H1 (cell line): ENCODE measurements at regions not wholly inside any gene's neighbourhood (a gene's known extent, or its start where the extent isn't known, plus 50 kb on each side); places are given as distances from the start of the nearest gene placed in this dataset.

Experiments used
- ATF2 ChIP-seq: IDR thresholded peaks from 2 replicates; pipeline ENCODE4 v1.6.1; 2012; ENCODE audit warnings: low read length, inconsistent platforms
- ATF3 ChIP-seq: IDR thresholded peaks from 2 replicates; pipeline ENCODE4 v1.6.1; 2011; ENCODE audit warnings: low read depth, mild to moderate bottlenecking, low read length; ENCODE audit not compliant: insufficient read depth
- CEBPB ChIP-seq: IDR thresholded peaks from 2 replicates; pipeline ENCODE4 v1.6.1; 2012; ENCODE audit warnings: low read depth, low read length
- CHD7 ChIP-seq: fragments of 300-600 bp; sonication (generic); IDR thresholded peaks from 2 replicates; pipeline ENCODE4 v1.7.1; 2012; ENCODE audit warnings: low read length, moderate library complexity, mild to moderate bottlenecking, inconsistent platforms; ENCODE audit not compliant: insufficient replicate concordance
- E2F6 ChIP-seq: IDR thresholded peaks from 2 replicates; pipeline ENCODE4 v1.6.1; 2012; ENCODE audit warnings: inconsistent platforms
- KDM5A ChIP-seq: fragments of 200-600 bp; IDR thresholded peaks from 2 replicates; pipeline ENCODE4 v1.7.1; 2012; ENCODE audit warnings: mild to moderate bottlenecking, low read length, inconsistent platforms, mixed read lengths
- MAFK ChIP-seq: IDR thresholded peaks from 2 replicates; pipeline ENCODE4 v1.6.1; 2012; ENCODE audit warnings: low read depth, mild to moderate bottlenecking, improper control_type of control experiment, low read length
- RBBP5 ChIP-seq: IDR thresholded peaks from 2 replicates; pipeline ENCODE4 v1.7.1; 2012; ENCODE audit warnings: low read depth, mild to moderate bottlenecking, inconsistent platforms, low read length, moderate library complexity, borderline replicate concordance
- SP4 ChIP-seq: IDR thresholded peaks from 2 replicates; pipeline ENCODE4 v1.6.1; 2012; ENCODE audit warnings: low read length, inconsistent platforms
- TEAD4 ChIP-seq: IDR thresholded peaks from 2 replicates; pipeline ENCODE4 v1.6.1; 2012; ENCODE audit warnings: low read depth, low read length, inconsistent platforms, mixed read lengths

GRCh38 chr9:75823151-75823550, 67.3 kb upstream of the PCSK5 start (continued):
- TF ChIP-seq CHD7 (no peak), TEAD4 (no peak), SP4 (no peak), ATF3 (no peak), MAFK (no peak), CEBPB (no peak), KDM5A (no peak), RBBP5 (no peak), E2F6 (no peak), ATF2 (no peak)
